ENCODE measurements at regions not wholly inside any gene's neighbourhood (a gene's known extent, or its start where the extent isn't known, plus 50 kb on each side); places are given as distances from the start of the nearest gene placed in this dataset.

- no peak for DNase-seq (ENCODE audit: low read depth)
Observed at GRCh38 chr6:165752451-165752850, 89.4 kb upstream of the PDE10A start.

GRCh38 chr6:165751486-165751885 is 88.4 kb upstream of the PDE10A start:
- no peak for TF ChIP-seq CTCF (IDR thresholded peaks at IDR 0.05; ENCODE audit: control insufficient read depth, insufficient read depth, low read depth, low read length, missing control alignments)
- no peak for DNase-seq (ENCODE audit: low read depth)

More at GRCh38 chr6:165752451-165752850, 89.4 kb upstream of the PDE10A start:
- no peak overlapping the region for H3K4me3 ChIP-seq (ENCODE audit: control insufficient read depth, low read depth, low read length)
- no peak for TF ChIP-seq CTCF (IDR thresholded peaks at IDR 0.05; ENCODE audit: control insufficient read depth, insufficient read depth, low read depth, low read length, missing control alignments)

DNA sequence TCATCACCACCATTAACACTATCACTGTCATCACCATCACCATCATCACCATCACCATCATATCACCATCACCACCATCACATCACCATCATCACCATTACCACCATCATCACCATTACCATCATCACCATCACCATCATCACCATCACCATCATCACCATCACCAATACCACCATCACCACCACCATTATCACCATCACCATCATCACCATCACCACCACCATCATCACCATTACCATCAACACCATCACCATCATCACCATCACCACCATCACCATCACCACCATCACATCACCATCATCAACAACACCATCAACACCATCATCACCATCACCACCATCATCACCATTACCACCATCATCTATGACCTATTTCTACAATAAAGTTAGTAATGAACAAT is 86.1 kb upstream of the PDE10A start:
- no peak for TF ChIP-seq CTCF (IDR thresholded peaks at IDR 0.05; ENCODE audit: control insufficient read depth, insufficient read depth, low read depth, low read length, missing control alignments)
- no peak for DNase-seq (ENCODE audit: low read depth)
- H3K4me3 ChIP-seq (ENCODE audit: control insufficient read depth, low read depth, low read length), result no peak overlapping the region

More at GRCh38 chr6:165751486-165751885, 88.4 kb upstream of the PDE10A start:
- no peak overlapping the region for H3K4me3 ChIP-seq (ENCODE audit: control insufficient read depth, low read depth, low read length)

GRCh38 chr6:165748390-165748789 is 85.3 kb upstream of the PDE10A start:
- no peak for DNase-seq (ENCODE audit: low read depth)
- TF ChIP-seq CTCF (IDR thresholded peaks at IDR 0.05; ENCODE audit: control insufficient read depth, insufficient read depth, low read depth, low read length, missing control alignments), result no peak
- H3K4me3 ChIP-seq (ENCODE audit: control insufficient read depth, low read depth, low read length), result no peak overlapping the region

GRCh38 chr6:165747963-165748362 is 84.9 kb upstream of the PDE10A start:
- DNase-seq (ENCODE audit: low read depth), result no peak

GRCh38 chr6:165746331-165746730 is 83.3 kb upstream of the PDE10A start:
- no peak for TF ChIP-seq CTCF (IDR thresholded peaks at IDR 0.05; ENCODE audit: control insufficient read depth, insufficient read depth, low read depth, low read length, missing control alignments)
- no peak for DNase-seq (ENCODE audit: low read depth)

More at GRCh38 chr6:165747963-165748362, 84.9 kb upstream of the PDE10A start:
- H3K4me3 ChIP-seq (ENCODE audit: control insufficient read depth, low read depth, low read length), result no peak overlapping the region
- no peak for TF ChIP-seq CTCF (IDR thresholded peaks at IDR 0.05; ENCODE audit: control insufficient read depth, insufficient read depth, low read depth, low read length, missing control alignments)

GRCh38 chr6:165745492-165745891 is 82.5 kb upstream of the PDE10A start:
- H3K4me3 ChIP-seq (ENCODE audit: control insufficient read depth, low read depth, low read length), result no peak overlapping the region
- no peak for DNase-seq (ENCODE audit: low read depth)
- no peak for TF ChIP-seq CTCF (IDR thresholded peaks at IDR 0.05; ENCODE audit: control insufficient read depth, insufficient read depth, low read depth, low read length, missing control alignments)

More at GRCh38 chr6:165746331-165746730, 83.3 kb upstream of the PDE10A start:
- H3K4me3 ChIP-seq (ENCODE audit: control insufficient read depth, low read depth, low read length), result no peak overlapping the region

Measured in AG09309 (cell line).